ENCODE measurements at regions not wholly inside any gene's neighbourhood (a gene's known extent, or its start where the extent isn't known, plus 50 kb on each side); places are given as distances from the start of the nearest gene placed in this dataset.

DNA sequence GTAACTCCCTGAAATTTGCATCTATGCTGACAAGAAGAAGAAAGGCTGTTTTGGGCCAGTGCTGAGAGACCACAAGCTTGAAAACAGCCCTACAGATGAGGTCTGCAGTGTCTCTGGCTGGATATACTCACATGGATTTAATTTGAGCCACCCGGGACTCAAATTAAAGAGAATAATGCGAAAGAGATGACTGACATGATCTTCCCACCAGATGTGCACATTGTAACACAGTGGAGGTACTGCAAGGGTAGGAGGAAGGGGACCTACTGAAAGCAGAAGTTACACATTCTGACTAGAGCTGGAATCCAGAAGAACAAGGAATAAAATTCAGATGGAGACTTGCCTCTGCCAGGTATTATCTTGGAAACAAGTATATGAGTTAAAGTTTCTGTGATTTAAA lies 728.3 kb upstream of the SGO1 start:
- no peak for DNase-seq (ENCODE audit: low spot score)

DNA sequence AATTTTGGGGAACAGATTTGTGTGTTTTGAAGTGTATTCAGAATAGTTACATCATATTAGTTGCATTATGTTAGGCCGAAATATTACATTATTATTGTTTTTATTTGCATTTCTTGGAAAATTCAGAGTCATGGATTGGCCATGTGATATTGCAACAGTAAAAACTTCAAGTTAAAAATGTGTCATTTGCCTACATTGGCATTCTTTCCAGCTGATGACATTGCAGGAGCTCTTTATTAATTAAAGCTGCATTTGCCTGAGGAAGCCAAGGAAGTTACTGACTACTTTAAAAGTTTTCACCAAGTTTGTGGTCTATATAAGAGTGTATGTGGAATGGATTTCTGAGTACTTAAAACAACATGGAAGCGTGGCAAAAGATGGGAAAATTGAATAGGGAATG lies 726.4 kb upstream of the SGO1 start:
- DNase-seq (ENCODE audit: low spot score): no peak

DNA sequence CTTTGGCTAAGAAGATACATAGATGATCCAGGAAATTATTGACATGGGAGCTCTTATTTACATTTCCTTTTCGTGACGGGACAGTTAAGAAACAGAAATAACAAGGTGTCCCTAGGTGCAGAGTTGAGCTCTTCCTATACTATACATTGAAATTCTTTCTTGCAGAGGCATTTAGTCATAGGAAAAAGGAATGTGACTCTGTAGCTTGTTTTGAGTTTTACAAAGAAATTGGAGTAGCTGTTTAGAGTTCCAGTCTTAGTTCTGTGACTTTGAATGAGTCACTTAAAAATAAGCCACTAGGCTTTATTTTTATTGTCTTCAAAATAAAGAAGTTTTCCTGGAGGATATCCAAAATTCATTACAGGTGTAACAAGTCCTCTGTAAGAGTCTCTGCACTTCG lies 723.5 kb upstream of the SGO1 start:
- no peak for DNase-seq (ENCODE audit: low spot score)

GRCh38 chr3:20905210-20905805 lies 719.3 kb upstream of the SGO1 start:
- DNase-seq (ENCODE audit: low spot score): no peak

DNA sequence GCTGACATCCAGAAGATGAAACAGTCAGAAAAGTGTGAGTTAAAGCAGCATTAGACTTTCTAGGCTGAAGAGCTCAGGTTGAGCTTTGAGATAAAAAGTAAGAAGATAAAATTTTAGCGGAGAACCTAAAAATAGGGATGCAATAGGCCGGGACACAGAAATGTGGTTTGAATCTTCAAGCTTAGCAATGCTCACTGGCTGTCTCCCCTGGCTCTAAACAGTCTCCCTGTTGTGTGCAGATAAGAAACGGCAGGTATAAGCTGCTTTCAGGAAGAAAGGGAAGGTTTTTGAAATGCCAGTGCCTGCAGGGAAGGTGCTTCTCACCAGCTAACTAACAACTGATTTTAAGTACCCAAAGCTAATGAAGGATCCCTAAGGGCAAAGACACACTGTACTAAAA lies 718.7 kb upstream of the SGO1 start:
- DNase-seq (ENCODE audit: low spot score): no peak

- no peak for DNase-seq (ENCODE audit: low spot score)
Measured at GRCh38 chr3:20898962-20899361, 713.0 kb upstream of the SGO1 start.

- no peak for DNase-seq (ENCODE audit: low spot score)
Measured at GRCh38 chr3:20890111-20890519, 704.1 kb upstream of the SGO1 start.

GRCh38 chr3:20878691-20879090 lies 692.7 kb upstream of the SGO1 start:
- no peak for DNase-seq (ENCODE audit: low spot score)

- DNase-seq (ENCODE audit: low spot score): no peak
Measured at GRCh38 chr3:20873235-20873634, 687.2 kb upstream of the SGO1 start.

- DNase-seq (ENCODE audit: low spot score): no peak
Measured at GRCh38 chr3:20870106-20870899, 684.3 kb upstream of the SGO1 start.

GRCh38 chr3:20865803-20866202 lies 679.8 kb upstream of the SGO1 start:
- DNase-seq (ENCODE audit: low spot score): no peak

DNA sequence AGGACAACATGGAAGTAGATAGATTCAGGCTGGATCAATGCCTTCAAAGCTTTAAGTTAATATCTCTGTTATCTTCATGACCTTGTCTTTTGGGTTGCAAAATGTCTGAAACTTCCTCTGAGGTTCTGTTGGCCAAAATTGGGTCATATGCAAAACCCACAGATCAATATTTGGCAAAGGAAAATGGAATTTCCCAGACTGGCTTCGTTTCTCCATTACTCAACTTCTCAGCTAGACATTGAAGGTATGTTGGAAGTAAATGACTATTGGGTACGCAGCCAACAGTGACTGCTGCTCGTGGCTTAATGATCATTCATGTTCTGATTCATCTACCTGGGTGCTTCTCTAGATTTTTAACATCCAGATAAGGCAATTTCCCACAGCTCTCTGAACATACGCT lies 675.4 kb upstream of the SGO1 start:
- no peak for DNase-seq (ENCODE audit: low spot score)

GRCh38 chr3:20857636-20858035 lies 671.6 kb upstream of the SGO1 start:
- DNase-seq (ENCODE audit: low spot score): no peak

DNA sequence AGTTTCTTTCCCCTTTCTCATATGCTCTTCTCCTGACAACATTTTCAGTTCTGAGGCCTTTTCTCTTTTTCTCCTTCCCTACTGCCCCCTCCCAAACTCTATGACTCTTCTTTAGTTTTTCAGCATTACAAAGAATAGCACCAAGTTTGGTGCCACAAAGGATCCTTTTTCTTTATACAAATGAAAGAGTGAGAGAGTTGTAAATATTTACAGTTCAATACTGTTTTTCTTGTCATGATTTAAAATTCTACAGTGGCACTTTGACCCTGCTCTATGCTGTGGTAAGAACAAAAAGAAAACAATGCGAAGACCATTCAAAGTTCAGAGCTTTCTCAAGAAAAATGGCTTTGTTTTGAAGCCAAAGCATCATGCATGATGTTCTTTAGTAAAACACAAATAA lies 667.9 kb upstream of the SGO1 start:
- no peak for DNase-seq (ENCODE audit: low spot score)

GRCh38 chr3:20852712-20853111 lies 666.7 kb upstream of the SGO1 start:
- DNase-seq (ENCODE audit: low spot score): no peak

- DNase-seq (ENCODE audit: low spot score): no peak
Measured at GRCh38 chr3:20849975-20850374, 664.0 kb upstream of the SGO1 start.

GRCh38 chr3:20846832-20847231 lies 660.8 kb upstream of the SGO1 start:
- DNase-seq (ENCODE audit: low spot score): no peak

GRCh38 chr3:20846066-20846465 lies 660.1 kb upstream of the SGO1 start:
- no peak for DNase-seq (ENCODE audit: low spot score)

DNA sequence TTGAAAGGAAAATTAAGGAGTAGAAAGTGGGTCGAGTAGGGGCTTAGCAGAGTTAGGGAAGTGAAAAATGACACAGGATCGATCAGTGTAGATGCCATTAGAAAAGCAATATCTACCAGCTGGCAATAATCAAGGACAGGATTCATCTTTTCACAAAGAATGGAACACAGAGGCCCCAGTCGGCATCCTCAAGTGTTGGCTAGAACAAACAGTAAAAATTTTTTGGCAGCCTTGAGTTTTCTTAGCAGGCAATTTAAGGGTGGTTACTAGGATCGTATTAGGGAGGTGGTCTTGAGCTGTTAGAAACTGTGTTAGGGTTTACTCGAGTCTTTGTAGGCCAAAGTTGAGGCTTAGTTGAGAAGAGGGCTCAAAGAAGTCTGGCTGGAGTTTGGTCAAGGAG lies 658.8 kb upstream of the SGO1 start:
- no peak for DNase-seq (ENCODE audit: low spot score)

DNA sequence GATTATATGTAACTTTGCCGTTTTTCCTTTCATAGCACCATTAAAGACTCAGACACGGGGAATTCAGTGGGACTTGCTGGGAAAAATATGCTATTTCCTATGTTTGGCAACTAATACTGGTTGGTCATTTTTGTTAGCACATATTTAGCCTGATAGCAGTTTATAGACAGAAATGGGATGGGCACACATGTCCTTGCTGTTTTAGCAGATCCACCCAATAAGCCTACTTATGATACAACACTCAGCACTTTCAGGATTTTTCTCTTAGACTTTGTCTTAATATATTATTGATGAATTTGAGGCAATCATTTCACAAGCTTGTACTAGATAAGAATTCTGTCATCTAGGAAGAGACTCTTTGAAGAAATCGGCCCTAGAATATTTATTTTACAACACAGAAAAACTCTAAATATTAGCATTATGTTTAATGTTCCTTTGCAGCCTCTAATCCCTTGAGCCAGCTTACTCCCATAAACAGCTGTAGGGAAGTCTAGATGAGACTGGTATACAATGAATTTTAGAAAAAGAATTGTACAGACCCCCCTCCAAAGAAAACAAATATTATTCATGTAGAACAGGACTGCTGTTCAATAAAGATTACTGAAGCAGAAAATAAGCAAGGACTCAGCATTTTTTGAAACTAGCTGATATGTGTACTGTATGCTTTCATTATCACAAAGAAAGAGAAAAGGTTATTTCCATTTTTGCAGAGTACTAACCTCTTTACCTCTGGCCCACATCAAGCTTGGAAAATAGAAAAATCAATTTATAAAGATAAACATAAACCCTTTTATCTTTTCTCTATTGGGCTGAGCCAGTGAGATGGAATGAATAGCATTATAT lies 656.8 kb upstream of the SGO1 start:
- no peak for DNase-seq (ENCODE audit: low spot score)

DNA sequence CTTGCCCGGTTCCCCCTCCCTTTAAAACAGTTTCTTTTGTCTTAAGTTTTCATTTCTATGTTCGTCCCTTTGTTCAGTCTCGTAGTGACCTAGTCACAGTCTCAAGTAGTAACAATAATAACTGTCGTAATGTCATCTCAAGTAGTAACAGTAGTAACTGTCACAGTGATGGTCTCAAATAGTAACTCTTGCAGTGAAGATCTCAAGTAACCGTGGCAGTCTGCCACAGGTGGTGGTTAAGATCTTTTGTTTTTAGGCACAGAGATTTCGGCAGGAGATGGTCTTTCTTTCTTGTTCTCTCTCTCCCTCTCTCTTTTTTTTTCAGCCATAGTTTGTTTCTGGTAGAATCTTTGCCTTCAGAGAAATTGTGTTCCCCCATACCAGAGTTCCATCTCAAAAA lies 656.0 kb upstream of the SGO1 start:
- no peak for DNase-seq (ENCODE audit: low spot score)

GRCh38 chr3:20837676-20838302 lies 651.8 kb upstream of the SGO1 start:
- DNase-seq (ENCODE audit: low spot score): no peak
